ENCODE measurements at regions not wholly inside any gene's neighbourhood (a gene's known extent, or its start where the extent isn't known, plus 50 kb on each side); places are given as distances from the start of the nearest gene placed in this dataset.
"Not testable (repeated sequence)": the region's sequence is repeated elsewhere in the genome, so short reads cannot be mapped to it uniquely, and the experiment has no call there.

DNA sequence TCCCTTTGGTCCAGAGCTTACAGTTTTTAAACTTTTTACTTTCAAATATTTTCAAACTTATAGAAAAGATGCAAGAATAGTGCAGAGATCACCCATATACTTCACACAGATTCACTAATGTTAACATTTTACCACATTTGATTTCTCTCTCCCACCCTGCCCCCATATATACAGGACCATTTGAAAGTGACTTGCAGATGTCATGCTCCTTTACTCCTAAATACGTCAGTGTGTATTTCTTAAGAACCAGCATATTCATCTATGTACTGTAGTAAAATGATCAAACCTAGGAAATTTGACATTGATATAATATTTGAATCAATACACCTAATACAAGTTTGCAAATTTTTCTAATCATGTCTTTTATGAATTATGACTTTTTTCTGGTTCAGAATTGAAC, 100.4 kb upstream of the CHD1 start:
- no peak for TF ChIP-seq CTCF (IDR thresholded peaks at IDR 0.05; ENCODE audit: insufficient read depth, missing control alignments)
- DNase-seq (ENCODE audit: insufficient read length, low spot score) (no peak), FAIRE-seq (no peak)

DNA sequence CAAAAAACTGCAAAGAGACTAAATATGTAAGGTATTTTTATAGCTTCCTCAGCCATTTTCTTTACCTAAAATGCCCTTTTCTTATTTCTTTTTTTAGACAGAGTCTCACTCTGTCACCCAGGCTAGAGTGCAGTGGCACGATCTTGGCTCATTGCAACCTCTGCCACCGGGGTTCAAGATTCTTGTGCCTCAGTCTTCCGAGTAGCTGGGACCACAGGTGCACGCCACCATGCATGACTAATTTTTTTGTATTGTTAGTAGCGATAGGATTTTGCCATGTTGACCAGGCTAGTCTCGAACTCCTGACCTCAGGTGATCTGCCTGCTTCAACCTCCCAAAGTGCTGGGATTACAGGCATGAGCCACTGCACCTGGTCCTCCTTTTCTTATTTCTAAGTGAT, 99.4 kb upstream of the CHD1 start:
- not testable (repeated sequence) for FAIRE-seq; DNase-seq (ENCODE audit: insufficient read length, low spot score)

GRCh38 chr5:99025298-99026045, 96.7 kb upstream of the CHD1 start:
- no peak for TF ChIP-seq CTCF (IDR thresholded peaks at IDR 0.05; ENCODE audit: insufficient read depth, missing control alignments)
- no peak for DNase-seq (ENCODE audit: insufficient read length, low spot score)
- FAIRE-seq = no peak

GRCh38 chr5:99023330-99023729, 94.5 kb upstream of the CHD1 start:
- no peak for TF ChIP-seq CTCF (IDR thresholded peaks at IDR 0.05; ENCODE audit: insufficient read depth, missing control alignments)
- FAIRE-seq (no peak), DNase-seq (ENCODE audit: insufficient read length, low spot score) (no peak)

GRCh38 chr5:99022250-99022649, 93.4 kb upstream of the CHD1 start:
- DNase-seq (ENCODE audit: insufficient read length, low spot score) = no peak
- no peak for TF ChIP-seq CTCF (IDR thresholded peaks at IDR 0.05; ENCODE audit: insufficient read depth, missing control alignments)
- FAIRE-seq = no peak

DNA sequence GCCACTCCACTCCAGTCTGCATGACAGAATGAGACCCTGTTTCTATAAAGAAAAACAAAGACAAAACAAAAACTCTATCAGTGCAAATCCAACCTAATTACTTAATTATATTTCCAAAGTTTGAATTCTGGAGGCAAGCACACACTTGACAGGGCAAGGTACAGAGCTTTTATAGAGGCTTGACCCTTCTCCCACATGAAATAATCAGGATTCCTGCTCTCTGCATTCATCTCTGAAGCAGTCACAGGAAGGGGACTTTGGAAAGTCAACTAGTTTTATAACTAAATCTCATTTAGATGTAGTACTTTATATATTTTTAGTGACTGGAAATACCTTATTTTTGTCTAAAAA, 91.9 kb upstream of the CHD1 start:
- DNase-seq (ENCODE audit: insufficient read length, low spot score) (no peak), FAIRE-seq (no peak)
- no peak for TF ChIP-seq CTCF (IDR thresholded peaks at IDR 0.05; ENCODE audit: insufficient read depth, missing control alignments)

- DNase-seq (ENCODE audit: insufficient read length, low spot score) = no peak
- TF ChIP-seq CTCF (IDR thresholded peaks at IDR 0.05; ENCODE audit: insufficient read depth, missing control alignments) = no peak
- no peak for FAIRE-seq
These were observed 91.2 kb upstream of the CHD1 start for GRCh38 chr5:99019812-99020697.
